Mammary epithelial cell (primary cell): ENCODE measurements at regions not wholly inside any gene's neighbourhood (a gene's known extent, or its start where the extent isn't known, plus 50 kb on each side); places are given as distances from the start of the nearest gene placed in this dataset.

Source experiments
- CTCF ChIP-seq, 2 donors: IDR thresholded peaks in 1 of 2; conservative IDR thresholded peaks in 1 of 2; 2 replicates each; pipeline ENCODE4 v1.5.1; 2011 to 2012; ENCODE audit warnings: inconsistent platforms in 2 of 2, low read length in 2 of 2, mild to moderate bottlenecking in 2 of 2, control low read depth in 1 of 2, low read depth in 1 of 2; ENCODE audit not compliant: insufficient read depth in 1 of 2; ENCODE audit errors: extremely low read depth in 1 of 2
- EZH2 ChIP-seq: IDR thresholded peaks from 2 replicates; pipeline ENCODE4 v1.6.1; 2012; ENCODE audit warnings: low read length, inconsistent platforms, borderline replicate concordance

GRCh38 chr4:36420111-36420679 is 138.8 kb downstream of the DTHD1 start:
- TF ChIP-seq CTCF (conservative IDR thresholded peaks at IDR 0.05 in 1 of 2, IDR thresholded peaks at IDR 0.05 in 1 of 2; ENCODE audit: extremely low read depth in 1 of 2, insufficient read depth in 1 of 2, low read depth in 1 of 2, low read length in 2 of 2): no peak
- no peak for TF ChIP-seq EZH2
